HCEC 1CT (cell line): ENCODE measurements at regions not wholly inside any gene's neighbourhood (a gene's known extent, or its start where the extent isn't known, plus 50 kb on each side); places are given as distances from the start of the nearest gene placed in this dataset.
"Not testable (repeated sequence)": the region's sequence is repeated elsewhere in the genome, so short reads cannot be mapped to it uniquely, and the experiment has no call there.

Experiments
- DNase-seq: peaks from one replicate; pipeline ENCODE4 v3.0.0-alpha.2; 2017

DNA sequence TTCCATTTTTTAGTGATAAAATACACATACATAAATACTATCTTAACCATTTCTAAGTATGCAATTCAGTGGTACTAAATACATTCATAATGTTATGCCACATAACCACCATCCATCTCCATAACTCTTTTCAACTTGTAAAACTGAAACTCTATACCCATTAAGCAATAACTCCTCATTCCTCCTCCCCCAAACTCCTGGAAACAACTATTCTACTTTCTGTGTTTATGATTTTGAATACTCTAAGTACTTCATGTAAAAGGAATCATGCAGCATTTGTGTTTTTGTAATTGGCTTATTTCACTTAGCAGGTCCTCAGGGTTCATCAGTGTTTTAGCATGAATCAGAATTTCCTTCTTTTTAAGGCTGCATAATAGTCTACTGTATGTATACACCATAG lies 131.8 kb downstream of the TES start:
- peak; percentile 44 for DNase-seq

DNA sequence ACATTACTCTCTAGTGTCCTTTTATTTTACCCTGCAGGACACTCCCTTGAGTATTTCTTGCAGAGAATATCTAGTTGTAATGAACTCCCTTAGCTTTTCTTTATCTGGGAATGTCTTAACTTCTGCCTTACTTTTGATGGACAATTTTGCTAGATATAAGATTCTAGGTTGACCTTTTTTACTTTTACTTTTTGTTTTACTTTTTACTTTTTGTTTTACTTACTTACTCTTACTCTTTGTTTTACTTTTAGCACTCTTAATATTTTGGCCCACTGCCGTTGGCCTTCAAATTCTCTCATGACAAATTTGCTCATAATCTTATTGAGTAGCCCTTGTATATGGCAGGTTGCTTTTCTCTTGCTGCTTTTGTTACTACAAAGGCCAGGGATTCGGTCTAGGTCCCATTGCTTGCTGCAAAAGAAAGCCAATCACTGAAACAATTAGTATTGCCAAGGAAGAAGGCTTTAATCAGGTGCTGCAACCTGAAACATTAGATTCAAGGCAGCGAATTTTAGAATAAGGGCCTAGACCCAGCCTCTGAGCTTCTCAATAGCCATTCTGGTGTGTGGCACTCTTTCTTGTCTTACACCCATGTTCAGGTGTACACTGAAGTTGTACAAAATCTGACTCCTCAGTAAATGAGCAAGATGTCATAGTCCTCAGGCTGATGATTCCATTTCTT lies 137.0 kb downstream of the TES start:
- DNase-seq: no peak

DNA sequence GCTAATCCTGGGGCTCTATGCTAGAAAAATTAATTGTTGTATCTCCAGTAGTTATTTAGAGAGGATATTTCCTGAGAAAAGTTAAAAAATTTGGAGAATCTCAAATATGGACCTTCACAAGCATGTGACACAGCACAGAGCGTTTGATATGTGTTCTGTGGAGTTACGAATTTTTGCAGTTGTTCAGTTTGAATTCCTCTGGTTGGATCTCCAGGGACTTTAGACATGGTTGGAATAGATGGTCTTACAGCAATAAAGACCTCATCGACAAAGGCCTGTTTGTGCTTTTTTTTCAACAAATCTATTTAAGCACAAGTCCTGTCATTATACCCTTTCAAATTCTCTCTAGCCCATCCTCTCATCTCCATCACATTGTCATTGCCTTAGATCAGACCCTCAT lies 138.0 kb downstream of the TES start:
- no peak for DNase-seq

DNA sequence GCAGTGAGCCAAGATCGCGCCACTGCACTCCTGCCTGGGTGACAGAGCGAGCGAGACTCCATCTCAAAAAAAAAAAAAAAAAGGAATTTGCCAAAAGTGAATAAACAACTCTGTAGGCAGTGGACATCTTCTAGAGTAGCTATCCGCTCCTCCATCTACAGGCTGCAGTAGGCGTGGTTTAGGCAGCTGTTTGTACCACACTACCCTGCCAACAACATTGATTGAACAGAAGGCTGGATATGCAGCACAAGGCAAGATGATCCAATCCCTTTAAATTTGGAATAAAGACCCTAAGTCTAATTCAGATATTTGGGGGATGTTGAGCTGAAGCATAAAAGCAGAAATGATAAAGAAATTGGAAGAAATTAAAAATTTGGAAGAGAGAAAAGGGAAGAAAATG lies 141.6 kb downstream of the TES start:
- no peak for DNase-seq

DNA sequence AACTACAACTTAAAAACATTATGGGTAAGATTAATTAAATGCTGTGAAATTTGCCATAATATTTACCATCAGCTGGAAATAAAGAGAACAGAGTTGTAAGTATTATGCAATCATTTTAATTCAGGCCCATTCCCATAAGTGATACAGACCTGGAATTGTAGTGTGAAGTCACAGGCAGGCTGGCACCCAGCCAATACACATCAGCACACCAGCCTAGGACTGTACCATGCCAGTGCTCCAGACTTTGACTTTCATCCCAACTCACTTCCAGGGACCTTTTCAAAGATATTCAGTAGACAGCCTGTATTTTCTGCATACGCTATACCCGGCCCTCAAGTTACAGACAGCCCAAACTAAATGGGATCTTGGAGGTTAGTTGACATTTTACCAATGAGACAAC lies 143.3 kb downstream of the TES start:
- DNase-seq: peak; percentile 9

DNA sequence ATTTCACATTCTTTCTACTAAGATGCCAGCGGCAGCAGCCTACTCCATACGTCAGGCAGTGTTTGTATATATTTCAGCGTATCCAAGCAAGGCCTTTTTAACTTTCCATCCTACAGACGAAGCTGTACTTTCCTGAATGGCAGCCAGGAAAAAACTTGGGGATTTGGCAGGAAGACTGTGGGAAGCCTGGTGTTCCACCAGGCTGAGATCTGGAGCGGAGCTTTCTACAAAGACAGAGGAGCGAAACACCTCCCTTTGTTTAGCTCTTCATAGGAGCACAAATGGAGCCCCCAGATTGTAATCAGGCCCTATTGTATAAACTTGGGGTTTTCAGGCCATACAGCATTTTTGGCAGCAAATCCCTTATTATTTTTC lies 143.8 kb downstream of the TES start:
- DNase-seq: peak; percentile 48

DNA sequence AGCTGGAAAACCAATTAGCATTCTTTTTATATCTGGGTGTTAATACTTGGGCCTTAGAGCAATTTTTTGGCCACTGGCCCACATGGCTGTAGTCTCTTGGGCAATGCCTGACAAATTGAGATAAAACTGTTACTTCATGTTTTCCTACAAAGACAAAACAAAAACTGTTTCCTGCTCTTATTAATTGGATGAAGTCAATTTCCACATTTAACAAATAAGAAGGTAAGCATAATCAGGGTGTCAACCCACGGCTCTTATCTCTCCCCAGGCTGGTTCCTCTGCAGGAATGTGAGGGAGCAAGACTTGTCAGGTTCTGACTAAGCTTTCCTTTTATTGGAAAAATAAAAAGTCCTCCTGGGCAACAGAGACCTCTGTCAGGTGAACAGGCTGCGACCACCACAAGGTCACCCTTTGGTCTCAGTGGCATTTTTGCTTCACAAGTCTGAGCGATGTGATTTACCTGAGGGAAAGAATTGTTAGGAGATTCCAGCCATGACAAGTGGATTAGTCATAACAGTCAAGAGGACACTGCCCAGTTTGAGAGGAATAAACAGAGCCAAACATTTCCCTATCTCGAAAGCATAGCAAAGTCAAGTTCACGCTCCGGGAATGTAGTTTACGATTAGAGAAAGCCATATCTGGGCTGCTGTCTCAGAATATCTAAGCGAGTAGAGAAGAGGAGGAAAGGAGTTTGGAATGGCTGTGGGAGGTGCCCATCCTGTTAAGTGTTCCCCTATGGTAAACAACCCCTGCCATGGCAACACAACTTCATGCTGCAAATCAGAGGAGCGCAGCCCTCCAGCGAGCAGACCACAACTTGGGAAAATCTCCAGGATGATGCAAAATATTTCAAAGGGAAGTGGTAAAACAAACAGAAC lies 144.4 kb downstream of the TES start:
- DNase-seq: peak; percentile 91

DNA sequence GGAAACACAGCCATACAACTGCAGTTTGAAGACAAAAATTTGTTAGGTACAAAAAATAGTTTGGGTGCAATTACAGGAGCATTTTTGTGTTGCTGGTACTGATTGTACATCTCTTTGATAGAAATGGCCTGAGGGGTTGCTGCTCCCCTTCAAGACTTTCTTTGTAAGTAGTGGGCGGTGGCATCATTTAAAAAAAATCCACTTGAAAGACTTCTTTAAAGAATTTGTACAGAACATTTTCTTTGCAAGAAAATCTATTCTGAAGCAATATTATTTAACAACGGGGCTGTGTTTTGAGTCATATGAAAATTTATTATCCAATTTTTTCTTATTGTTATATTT lies 144.1 kb upstream of the CAV2 start:
- DNase-seq: no peak

DNA sequence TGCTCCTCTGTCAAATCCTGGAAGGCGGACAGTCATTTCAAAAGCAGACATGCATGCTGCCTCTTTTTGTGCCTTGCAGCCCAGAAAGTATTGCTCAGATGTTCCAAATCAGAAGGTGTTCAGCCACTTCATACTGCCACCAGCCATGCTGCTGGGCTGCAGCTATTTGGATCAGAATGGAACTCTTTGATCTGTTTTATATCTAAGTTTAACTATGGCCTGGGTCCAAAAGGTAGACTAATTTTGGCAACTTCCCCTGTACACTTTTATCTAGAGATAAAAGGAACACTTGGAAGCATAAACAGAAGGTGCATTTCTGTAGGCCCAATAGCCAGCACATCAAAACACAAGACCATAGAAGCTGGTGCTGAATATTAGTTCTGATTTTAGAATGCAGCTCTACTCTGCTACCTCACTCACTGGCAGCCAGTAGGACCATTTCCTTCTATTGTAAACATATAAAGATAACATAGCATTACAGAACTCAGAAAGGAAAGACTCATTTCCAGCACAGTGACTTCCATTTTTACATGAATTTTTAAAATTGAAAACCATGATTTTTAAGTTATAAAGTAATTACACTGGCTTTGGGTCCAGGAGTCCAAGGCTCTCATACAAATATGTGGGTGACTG lies 143.1 kb upstream of the CAV2 start:
- DNase-seq: no peak

DNA sequence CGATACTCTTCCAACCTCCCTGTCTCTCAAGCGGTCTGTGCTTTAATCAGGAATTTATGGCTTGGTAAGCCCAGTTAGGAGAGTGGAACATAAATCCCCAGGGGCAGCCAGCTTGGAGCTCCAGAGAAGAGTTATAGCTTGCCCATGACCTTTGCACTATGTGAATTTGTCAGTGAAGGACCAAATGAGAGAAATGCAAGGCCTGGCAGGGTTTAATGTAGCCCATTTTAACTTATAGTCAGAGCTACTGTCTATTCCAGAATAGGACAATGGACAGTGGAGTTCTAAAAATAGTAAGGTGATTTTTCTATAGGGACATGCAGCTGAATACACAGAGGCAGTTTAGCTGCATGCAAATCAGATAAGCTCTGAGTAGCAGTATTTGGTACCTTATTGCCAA lies 142.6 kb upstream of the CAV2 start:
- DNase-seq: no peak

DNA sequence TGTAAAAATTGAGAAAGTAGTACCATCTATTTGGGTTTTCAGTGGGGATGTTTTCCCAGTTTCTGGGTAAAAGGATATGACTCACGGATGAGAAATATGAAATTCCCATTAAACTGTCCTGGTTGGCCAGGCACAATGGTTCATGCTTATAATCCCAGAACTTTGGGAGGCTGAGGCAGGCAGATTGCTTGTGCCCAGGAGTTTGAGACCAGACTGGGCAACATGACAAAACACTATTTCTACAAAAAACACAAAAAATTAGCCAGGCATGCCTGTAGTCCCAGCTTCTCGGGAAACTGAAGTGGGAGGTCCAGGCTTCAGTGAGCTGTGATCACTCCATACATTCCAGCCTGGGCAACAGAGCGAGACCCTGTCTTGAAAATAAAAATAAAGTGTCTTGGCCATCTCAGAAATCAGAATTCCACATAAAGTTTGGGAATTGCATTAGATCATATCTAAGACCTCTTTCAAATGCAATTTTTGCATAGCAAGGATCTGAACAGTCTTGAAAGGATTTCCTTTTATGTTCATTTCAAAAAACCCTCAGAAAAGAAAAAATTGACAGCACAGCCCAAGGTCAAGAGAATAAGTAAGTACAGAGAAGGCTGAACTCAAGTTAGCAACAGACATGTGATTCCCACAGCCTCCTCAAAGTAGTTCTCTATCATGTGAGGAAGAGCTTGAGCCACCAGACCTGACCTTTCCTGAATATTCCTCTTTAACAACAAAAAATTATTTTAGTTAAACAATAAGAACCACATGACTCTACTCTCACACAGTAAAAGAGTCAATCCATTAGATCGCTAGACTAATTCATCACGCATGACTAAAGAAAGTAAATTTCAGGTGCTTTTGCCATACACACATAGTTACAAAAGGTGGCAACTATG lies 141.5 kb upstream of the CAV2 start:
- DNase-seq: peak; percentile 81

DNA sequence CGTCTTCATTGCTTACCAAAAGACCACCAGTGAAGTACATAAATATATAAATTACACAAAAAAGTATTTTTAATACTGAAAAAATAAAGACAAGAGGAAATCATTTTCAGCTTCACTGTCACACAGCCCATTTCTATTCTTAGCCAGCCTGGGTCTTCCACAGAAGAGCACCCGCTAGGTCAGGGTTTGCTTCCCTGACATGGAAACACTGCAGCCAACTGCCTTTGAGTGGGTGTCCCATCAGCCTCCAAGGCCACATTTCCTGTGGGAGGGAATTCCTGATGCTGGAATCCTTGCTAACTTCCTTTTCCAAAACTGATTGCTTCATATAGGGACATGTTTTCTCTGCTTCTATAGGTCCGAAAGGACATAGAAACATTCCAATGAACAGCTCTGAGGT lies 137.8 kb upstream of the CAV2 start:
- no peak for DNase-seq

DNA sequence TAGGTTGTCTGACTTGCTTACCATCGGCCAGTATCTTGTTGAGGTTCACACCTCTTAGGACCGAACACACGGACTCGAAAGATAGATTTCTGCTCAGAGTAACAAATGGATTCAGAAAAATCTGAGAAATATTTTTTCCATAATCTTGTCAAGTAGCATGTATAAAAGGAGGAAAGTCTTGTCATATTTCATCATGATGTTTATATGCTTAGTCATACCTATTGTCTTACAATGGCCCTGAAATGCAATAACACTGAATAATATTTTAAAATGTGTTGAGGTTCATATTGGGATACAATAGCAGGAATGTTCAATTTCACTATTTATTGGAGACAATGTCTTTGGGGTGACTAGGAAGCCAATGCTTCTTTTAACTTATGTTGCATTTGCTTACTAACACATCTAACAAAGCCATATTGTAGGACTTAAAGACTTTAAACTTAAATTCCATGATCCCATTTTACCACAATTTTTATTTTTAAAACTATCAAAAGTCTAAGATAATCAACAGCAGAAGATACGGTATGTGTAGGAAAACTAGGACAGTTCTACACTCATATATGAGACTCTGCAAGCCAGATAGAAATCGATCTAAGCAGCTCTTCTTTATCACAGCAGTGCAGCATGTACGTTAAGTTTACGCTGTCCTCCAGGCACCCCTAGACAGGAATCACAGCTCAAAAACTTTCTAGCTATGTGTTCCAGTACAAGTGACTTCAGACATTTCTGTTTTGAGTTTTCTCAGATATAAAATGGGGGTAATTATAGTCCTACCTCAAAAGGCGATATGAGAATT lies 135.7 kb upstream of the CAV2 start:
- peak; percentile 57 for DNase-seq

DNA sequence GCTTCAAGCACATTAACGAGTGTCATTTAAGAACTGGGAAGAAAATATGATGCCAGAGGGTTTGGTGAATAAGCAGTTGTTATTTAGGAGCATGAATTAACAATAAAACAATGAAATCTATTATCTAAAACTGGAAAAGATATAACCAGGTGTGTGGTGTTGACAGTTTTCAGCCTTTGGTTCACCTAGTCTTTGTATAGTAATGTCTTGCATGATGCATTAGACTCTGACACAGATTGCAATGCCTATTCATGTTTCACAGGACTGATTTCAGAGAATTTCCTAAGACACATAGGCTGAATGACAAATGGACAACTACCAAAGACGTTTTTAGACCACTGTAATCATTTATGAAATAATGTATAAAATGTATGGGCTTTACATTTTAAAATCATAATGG lies 135.1 kb upstream of the CAV2 start:
- no peak for DNase-seq

DNA sequence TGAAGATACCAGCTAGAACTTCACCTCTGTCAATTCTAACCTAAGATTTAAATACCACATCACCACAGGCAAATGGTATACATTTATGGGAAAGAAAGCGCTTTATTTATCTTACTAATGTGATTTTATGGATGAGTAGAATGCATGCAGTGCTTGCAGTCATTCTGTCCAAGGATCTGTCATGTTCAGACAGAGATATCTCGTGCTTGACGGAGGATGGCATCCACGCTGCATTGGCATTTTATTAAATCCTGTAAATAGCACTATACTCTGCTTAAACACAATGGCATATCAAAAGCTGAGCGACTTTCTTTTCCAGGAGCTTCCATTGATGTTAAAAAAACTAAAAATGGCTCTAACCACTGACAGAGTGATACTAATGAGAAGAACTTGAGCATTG lies 133.7 kb upstream of the CAV2 start:
- no peak for DNase-seq

DNA sequence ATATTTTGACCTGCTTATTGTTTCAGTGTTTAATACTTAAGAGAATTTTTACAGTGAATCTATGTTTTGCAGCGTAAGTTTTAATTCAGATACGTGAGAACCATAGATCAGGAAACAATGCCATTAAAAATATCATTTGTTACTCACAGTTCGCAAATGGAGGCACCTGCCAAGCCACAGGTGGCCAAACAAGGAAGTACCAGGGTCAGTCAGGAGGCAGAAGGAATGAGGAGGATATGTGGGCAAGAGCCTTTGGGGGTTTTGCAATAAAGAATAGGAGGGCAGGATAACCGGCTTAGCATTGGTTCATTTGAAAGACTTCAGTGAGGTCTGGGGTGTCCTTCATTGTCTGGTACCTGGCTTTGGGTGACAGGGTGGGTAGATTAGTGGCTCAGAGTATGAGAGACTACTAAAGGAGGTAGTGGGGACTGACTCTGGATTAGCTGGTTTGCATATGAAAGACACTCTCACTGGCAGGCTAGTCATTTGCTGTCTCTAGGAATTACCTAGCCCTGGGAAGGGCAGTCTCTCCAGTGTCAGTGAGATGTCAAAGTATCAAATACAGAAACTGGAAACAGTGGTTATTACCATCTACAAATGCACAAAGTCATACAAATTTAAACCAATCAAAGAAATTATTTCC lies 132.2 kb upstream of the CAV2 start:
- DNase-seq: no peak

DNA sequence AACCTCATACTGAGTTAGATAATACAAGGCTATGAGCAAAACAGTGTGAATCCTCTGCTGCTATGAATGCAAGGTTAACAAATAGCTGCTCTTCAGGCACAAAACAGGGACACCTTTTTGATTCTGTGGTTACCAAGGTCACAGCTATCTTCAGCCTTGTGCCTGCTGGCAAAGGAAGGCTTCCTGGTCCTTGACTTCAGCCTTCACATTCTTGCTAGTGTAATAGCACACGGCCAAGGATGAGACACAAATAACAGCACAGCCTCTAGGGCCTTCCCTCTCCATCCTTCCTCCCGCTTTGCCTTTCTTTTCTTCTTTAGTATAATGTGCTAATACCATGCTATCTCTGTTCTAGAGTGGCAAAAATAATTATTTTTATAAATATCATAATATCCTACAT lies 130.6 kb upstream of the CAV2 start:
- DNase-seq: no peak

DNA sequence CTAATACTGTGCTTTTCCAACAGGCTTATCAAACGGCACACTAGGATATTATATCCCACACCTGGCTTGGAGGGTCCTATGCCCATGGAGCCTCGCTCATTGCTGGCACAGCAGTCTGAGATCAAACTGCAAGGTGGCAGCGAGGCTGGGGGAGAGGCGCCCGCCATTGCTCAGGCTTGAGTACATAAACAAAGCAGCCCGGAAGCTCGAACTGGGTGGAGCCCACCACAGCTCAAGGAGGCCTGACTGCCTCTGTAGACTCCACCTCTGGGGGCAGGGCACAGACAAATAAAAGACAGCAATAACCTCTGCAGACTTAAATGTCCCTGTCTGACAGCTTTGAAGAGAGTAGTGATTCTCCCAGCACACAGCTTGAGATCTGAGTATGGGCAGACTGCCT lies 128.0 kb upstream of the CAV2 start:
- DNase-seq: not testable (repeated sequence)

DNA sequence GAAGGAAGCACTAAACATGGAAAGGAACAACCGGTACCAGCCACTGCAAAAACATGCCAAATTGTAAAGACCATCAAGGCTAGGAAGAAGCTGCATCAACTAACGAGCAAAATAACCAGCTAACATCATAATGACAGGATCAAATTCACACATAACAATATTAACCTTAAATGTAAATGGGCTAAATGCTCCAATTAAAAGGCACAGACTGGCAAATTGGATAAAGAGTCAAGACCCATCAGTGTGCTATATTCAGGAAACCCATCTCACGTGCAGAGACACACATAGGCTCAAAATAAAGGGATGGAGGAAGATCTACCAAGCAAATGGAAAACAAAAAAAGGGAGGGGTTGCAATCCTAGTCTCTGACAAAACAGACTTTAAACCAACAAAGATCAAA lies 126.3 kb upstream of the CAV2 start:
- not testable (repeated sequence) for DNase-seq

DNA sequence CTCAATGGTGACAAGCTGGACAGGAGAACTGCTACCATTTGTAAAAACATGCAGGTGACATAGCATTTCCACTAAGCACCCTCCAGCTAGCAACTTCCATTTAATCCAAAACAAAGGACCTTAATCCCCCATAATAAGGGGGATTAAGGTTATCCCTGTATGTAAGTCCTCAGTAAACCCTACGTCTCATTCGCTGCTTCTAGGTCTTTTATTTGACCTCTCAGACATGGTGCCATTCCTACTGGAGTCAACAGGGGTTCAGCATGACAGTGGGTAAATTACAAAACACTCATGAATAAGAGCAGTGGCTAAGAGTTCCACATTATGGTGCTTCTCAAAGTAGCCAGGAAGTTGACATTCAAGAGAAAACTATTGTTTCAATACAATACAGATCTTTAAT lies 121.8 kb upstream of the CAV2 start:
- DNase-seq: no peak

DNA sequence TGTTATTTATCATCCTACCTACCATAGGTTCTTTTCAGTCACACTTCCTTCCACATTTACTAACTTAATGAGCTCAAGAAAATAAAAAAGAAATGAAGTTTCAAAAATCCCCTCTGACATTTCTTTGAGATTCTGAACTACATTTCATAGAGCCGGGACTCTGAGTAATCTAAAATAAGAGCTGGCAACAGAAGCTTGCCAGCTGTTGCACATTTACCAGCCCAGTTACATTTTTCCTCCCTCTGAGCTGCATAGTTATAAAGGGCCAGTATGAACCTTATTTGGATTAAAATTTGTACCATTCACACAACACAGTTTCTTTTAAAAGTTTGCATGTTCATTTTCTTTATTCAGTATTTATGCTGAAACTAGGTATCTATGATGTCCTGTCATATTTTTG lies 119.5 kb upstream of the CAV2 start:
- peak; percentile 33 for DNase-seq

DNA sequence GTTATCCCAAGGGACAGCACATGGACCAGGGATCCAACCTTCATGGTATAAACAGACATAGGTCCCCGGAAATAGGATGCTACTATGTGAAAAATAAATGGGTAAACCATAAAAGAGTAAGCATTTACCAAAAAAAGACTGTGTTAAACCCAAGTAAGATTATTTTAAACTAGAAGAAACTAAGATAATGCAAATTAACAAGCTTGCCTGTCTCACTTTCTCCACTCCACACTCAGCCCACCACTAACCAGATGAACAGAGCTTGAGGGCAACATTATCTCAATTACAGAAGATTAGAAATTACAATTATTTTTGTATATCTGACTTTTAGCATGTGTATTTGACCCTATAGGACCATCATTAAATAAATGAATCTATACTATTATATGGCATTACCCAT lies 117.2 kb upstream of the CAV2 start:
- DNase-seq: no peak
